K562 (cell line): ENCODE measurements at regions not wholly inside any gene's neighbourhood (a gene's known extent, or its start where the extent isn't known, plus 50 kb on each side); places are given as distances from the start of the nearest gene placed in this dataset.

Source experiments
- ATAC-seq: fragments of 200-7000 bp; cut with Tn5 transposase; 3 replicates; pipeline ENCODE4 v1.9.1; 2020; ENCODE audit warnings: moderate library complexity
- BruUV-seq: library from RNA; stranded (reverse); fragments of 400-500 nt; replicated peaks from 2 replicates; lab custom pipeline; 2021; lab: Mats Ljungman, UMichigan
- CTCF ChIA-PET: fragments of 300-600 bp; formaldehyde crosslinking; extraction: SDS; loops from one replicate; lab custom pipeline; 2021; ENCODE audit warnings: low intra/inter-chr PET ratio; lab: Yijun Ruan, JAX
- POLR2A ChIA-PET: fragments of 300-600, 350-650 bp; sonication (Branson Sonifier 250); formaldehyde crosslinking; extraction: SDS; loops from one replicate; lab custom pipeline; 2021; ENCODE audit warnings: antibody characterized with exemption, inconsistent platforms; lab: Yijun Ruan, JAX
- DNase-seq, 4 experiments: peaks; one replicate each; pipeline versions ENCODE4 v3.0.0 to v3.0.0-alpha.2; 2011 to 2018; ENCODE audit warnings: low spot score in 3 of 4, mixed read lengths in 3 of 4; ENCODE audit errors: extremely low read depth in 1 of 4
- FAIRE-seq: peaks from 2 replicates; lab custom pipeline; 2011; peaks lifted over from hg19 to GRCh38; lab: Jason Lieb, UNC
- H2AFZ ChIP-seq: 2 replicates; pipeline ENCODE4 v1.6.0; 2011; ENCODE audit warnings: low read depth, low read length, control low read depth, inconsistent platforms
- H3K27ac ChIP-seq: fragments of 200-600 bp; 3 replicates; pipeline ENCODE4 v1.8.0; 2011; ENCODE audit warnings: low read depth, mild to moderate bottlenecking, control low read depth, inconsistent platforms, low read length, moderate library complexity, mixed read lengths; ENCODE audit errors: extremely low read depth
- H3K27me3 ChIP-seq, 2 experiments: fragments of 300-600 bp in 1 of 2; 2 replicates in 1 of 2; 3 replicates in 1 of 2; pipeline versions ENCODE4 v1.6.0 to v1.8.0; 2011; ENCODE audit warnings: inconsistent platforms in 2 of 2, low read length in 2 of 2, mild to moderate bottlenecking in 1 of 2, mixed read lengths in 1 of 2, moderate library complexity in 1 of 2; ENCODE audit not compliant: control insufficient read depth in 2 of 2, insufficient read depth in 2 of 2
- H3K36me3 ChIP-seq: fragments of 300-600 bp; 3 replicates; pipeline ENCODE4 v1.8.0; 2011; ENCODE audit warnings: mild to moderate bottlenecking, low read length, inconsistent platforms; ENCODE audit not compliant: control insufficient read depth, insufficient read depth
- H3K4me1 ChIP-seq, 2 experiments: fragments of 200-600 bp in 1 of 2; replicated peaks in 1 of 2; 2 replicates in 1 of 2; 3 replicates in 1 of 2; pipeline versions ENCODE4 v1.5.1 to v1.8.0; 2011; ENCODE audit warnings: inconsistent platforms in 2 of 2, low read length in 2 of 2, mild to moderate bottlenecking in 1 of 2, mixed read lengths in 1 of 2, moderate library complexity in 1 of 2; ENCODE audit not compliant: control insufficient read depth in 2 of 2, insufficient read depth in 2 of 2
- H3K4me2 ChIP-seq: 2 replicates; pipeline ENCODE4 v1.6.1; 2011; ENCODE audit warnings: low read length, control low read depth, inconsistent platforms, mixed read lengths; ENCODE audit not compliant: insufficient read depth
- H3K4me3 ChIP-seq: fragments of 200-600 bp; sonication (generic), shearing (Covaris generic); 2 replicates; pipeline ENCODE4 v1.5.1; 2016; ENCODE audit warnings: control low read depth, inconsistent platforms
- H3K79me2 ChIP-seq: fragments of 200-600 bp; 3 replicates; pipeline ENCODE4 v1.8.0; 2011; ENCODE audit warnings: low read length, inconsistent platforms; ENCODE audit not compliant: control insufficient read depth, insufficient read depth
- H3K9ac ChIP-seq, 2 experiments: 2 replicates each; pipeline versions ENCODE4 v1.6.0 to v1.6.1; 2011; ENCODE audit warnings: low read depth in 2 of 2, low read length in 2 of 2, control low read depth in 1 of 2, inconsistent platforms in 1 of 2, mild to moderate bottlenecking in 1 of 2, mixed read lengths in 1 of 2; ENCODE audit not compliant: insufficient read depth in 1 of 2
- H3K9me1 ChIP-seq: one replicate; pipeline ENCODE4 v1.6.0; 2011; ENCODE audit warnings: inconsistent platforms, mild to moderate bottlenecking, low read length, moderate library complexity; ENCODE audit not compliant: control insufficient read depth, insufficient read depth
- H3K9me3 ChIP-seq: replicated peaks from 2 replicates; pipeline ENCODE4 v1.5.1; 2011; ENCODE audit warnings: low read depth, low read length, inconsistent platforms; ENCODE audit not compliant: control insufficient read depth, insufficient read depth
- H4K20me1 ChIP-seq: replicated peaks from 2 replicates; pipeline ENCODE4 v1.6.1; 2011; ENCODE audit warnings: low read length, inconsistent platforms, mixed read lengths; ENCODE audit not compliant: control insufficient read depth, insufficient read depth
- ATF3 ChIP-seq, 2 experiments: fragments of 450-650 bp in 1 of 2; sonication (generic) in 1 of 2; formaldehyde crosslinking in 1 of 2; IDR thresholded peaks in 1 of 2; conservative IDR thresholded peaks in 1 of 2; 2 replicates each; pipeline versions ENCODE4 v1.6.1 to v1.8.1; 2016 to 2023; ENCODE audit warnings: mild to moderate bottlenecking in 2 of 2, moderate library complexity in 2 of 2, inconsistent platforms in 1 of 2, missing genetic modification reagents in 1 of 2
- COPS2 ChIP-seq: fragments of 450-650 bp; conservative IDR thresholded peaks from 2 replicates; pipeline ENCODE4 v1.6.1; 2016; ENCODE audit warnings: mild to moderate bottlenecking, moderate library complexity
- HCFC1 ChIP-seq: IDR thresholded peaks from 2 replicates; pipeline ENCODE4 v1.6.1; 2012; ENCODE audit warnings: low read depth, low read length, improper control_type of control experiment
- JUNB ChIP-seq: fragments of 450-650 bp; formaldehyde crosslinking; conservative IDR thresholded peaks from 2 replicates; pipeline ENCODE4 v1.4.0; 2020; ENCODE audit warnings: mild to moderate bottlenecking
- MAZ ChIP-seq, 2 experiments: fragments of 450-650 bp in 1 of 2; sonication (generic) in 1 of 2; formaldehyde crosslinking; IDR thresholded peaks in 1 of 2; conservative IDR thresholded peaks in 1 of 2; 2 replicates each; pipeline versions ENCODE4 v1.4.0 to v1.5.0; 2020; ENCODE audit warnings: mild to moderate bottlenecking in 1 of 2, missing genetic modification reagents in 1 of 2
- NR0B1 ChIP-seq: fragments of 450-650 bp; IDR thresholded peaks from one replicate; pipeline ENCODE4 v1.6.1; 2018; ENCODE audit warnings: mild to moderate bottlenecking, moderate library complexity; ENCODE audit not compliant: partially characterized antibody
- RFX5 ChIP-seq: IDR thresholded peaks from 2 replicates; pipeline ENCODE4 v1.6.1; 2011; ENCODE audit warnings: low read depth, mild to moderate bottlenecking, improper control_type of control experiment, low read length
- TAF7 ChIP-seq: fragments of 450-650 bp; IDR thresholded peaks from 2 replicates; pipeline ENCODE4 v1.6.1; 2016; ENCODE audit warnings: missing genetic modification characterization, missing compliant biosample characterization
- ZKSCAN8 ChIP-seq: fragments of 200-800 bp; sonication (Bioruptor generic); IDR thresholded peaks from 2 replicates; pipeline ENCODE4 v1.6.1; 2016; ENCODE audit warnings: missing genetic modification characterization, missing compliant biosample characterization
- ZNF347 ChIP-seq: fragments of 450-650 bp; formaldehyde crosslinking; IDR thresholded peaks from 2 replicates; pipeline ENCODE4 v1.4.0; 2020; ENCODE audit warnings: low read depth, mild to moderate bottlenecking, moderate library complexity
- ZNF717 ChIP-seq: fragments of 250-450 bp; sonication (Bioruptor Pico); IDR thresholded peaks from 2 replicates; pipeline ENCODE4 v1.5.0; 2021
- WGBS: fragments of 100-300 bp; shearing (Covaris generic); methylation state at CpG from one replicate; pipeline ENCODE4 v1.1.6; 2016; ENCODE audit warnings: low coverage, mixed read lengths; ENCODE audit not compliant: insufficient coverage; ENCODE audit errors: missing lambda C conversion rate; 5-methylcytosine and 5-hydroxymethylcytosine counted together
- in situ Hi-C: fragments of 300-500 bp; cut with MboI; formaldehyde crosslinking; loops from 4 replicates; pipeline ENCODE4 v1.15.0; 2018; ENCODE audit warnings: inconsistent platforms, mixed read lengths
- intact Hi-C: fragments of 100-400 bp; cut with micrococcal nuclease; formaldehyde crosslinking; loops from 2 replicates; pipeline ENCODE4 v1.14.2; 2022
- TF ChIP-seq, protein P1 (sequence below): sonication (generic); formaldehyde crosslinking; IDR thresholded peaks from 2 replicates; pipeline ENCODE4 v1.8.1; 2022; ENCODE audit warnings: missing genetic modification reagents
- TF ChIP-seq, protein P2 (sequence below): sonication (generic); formaldehyde crosslinking; IDR thresholded peaks from 2 replicates; pipeline ENCODE4 v1.8.1; 2023; ENCODE audit warnings: mild to moderate bottlenecking, missing genetic modification reagents
- TF ChIP-seq, protein P3 (sequence below): fragments of 450-650 bp; IDR thresholded peaks from 2 replicates; pipeline ENCODE4 v1.6.1; 2018; ENCODE audit warnings: mild to moderate bottlenecking, low read depth; ENCODE audit not compliant: partially characterized antibody

DNA sequence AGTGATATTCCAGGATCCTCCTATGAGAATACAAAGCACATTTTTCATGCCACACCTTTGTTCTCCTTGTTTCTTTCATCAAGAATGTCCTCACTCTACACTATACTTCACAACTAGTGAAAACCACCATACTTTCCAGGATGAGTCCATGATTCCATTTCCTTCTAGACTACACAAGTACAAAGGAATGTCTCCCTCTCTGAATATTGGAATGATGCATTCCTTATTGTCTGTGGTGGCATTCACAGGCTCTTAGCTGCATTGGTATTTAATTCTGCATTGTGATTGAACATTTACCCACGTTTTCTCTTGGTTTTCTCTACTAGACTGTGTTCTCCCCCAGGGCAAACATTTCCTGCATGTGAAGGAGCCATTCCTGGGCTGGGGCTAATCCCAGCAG is 217.5 kb downstream of the RAP2B start:
- FAIRE-seq, result no peak
- Histone ChIP-seq H3K9ac (no peak overlapping the region), H3K9me1 (no peaks in the 10 kb centered on the region), H3K4me3 (no peak overlapping the region), H3K27ac (no peak overlapping the region), H3K9me3 (no peaks in the 10 kb centered on the region), H3K4me1 (no peaks in the 10 kb centered on the region), H3K79me2 (no peaks in the 10 kb centered on the region), H3K27me3 (no peaks in the 10 kb centered on the region), H4K20me1 (no peaks in the 10 kb centered on the region), H3K4me2 (no peak overlapping the region), H2AFZ (no peak overlapping the region), H3K36me3 (no peaks in the 10 kb centered on the region)
- ChIA-PET CTCF (no interaction called here), POLR2A (no interaction called here)
- ATAC-seq, result no peak
- WGBS, result 0% methylated on average over 1 of the region's 1 CpG
- BruUV-seq, result no TSS peak
- in situ Hi-C loops (no loop called here), intact Hi-C loops (no loop called here)
- DNase-seq, result no peak
- TF ChIP-seq NR0B1 (no peak), JUNB (CRISPR knock-in tag) (no peak), ATF3 (IDR thresholded peaks at IDR 0.05) (no peak), ATF3 (CRISPR knock-in tag; conservative IDR thresholded peaks at IDR 0.05) (no peak), ZKSCAN8 (no peak), RFX5 (no peak), MAZ (CRISPR knock-in tag; conservative IDR thresholded peaks at IDR 0.05 in 1 of 2, IDR thresholded peaks at IDR 0.05 in 1 of 2) (no peak), TAF7 (tag) (no peak), ZNF717 (CRISPR knock-in tag) (no peak), ZNF347 (CRISPR knock-in tag) (no peak), HCFC1 (no peak), COPS2 (no peak)
- TF ChIP-seq, protein P1, sequence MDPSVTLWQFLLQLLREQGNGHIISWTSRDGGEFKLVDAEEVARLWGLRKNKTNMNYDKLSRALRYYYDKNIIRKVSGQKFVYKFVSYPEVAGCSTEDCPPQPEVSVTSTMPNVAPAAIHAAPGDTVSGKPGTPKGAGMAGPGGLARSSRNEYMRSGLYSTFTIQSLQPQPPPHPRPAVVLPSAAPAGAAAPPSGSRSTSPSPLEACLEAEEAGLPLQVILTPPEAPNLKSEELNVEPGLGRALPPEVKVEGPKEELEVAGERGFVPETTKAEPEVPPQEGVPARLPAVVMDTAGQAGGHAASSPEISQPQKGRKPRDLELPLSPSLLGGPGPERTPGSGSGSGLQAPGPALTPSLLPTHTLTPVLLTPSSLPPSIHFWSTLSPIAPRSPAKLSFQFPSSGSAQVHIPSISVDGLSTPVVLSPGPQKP, result no peak
- TF ChIP-seq, protein P2, sequence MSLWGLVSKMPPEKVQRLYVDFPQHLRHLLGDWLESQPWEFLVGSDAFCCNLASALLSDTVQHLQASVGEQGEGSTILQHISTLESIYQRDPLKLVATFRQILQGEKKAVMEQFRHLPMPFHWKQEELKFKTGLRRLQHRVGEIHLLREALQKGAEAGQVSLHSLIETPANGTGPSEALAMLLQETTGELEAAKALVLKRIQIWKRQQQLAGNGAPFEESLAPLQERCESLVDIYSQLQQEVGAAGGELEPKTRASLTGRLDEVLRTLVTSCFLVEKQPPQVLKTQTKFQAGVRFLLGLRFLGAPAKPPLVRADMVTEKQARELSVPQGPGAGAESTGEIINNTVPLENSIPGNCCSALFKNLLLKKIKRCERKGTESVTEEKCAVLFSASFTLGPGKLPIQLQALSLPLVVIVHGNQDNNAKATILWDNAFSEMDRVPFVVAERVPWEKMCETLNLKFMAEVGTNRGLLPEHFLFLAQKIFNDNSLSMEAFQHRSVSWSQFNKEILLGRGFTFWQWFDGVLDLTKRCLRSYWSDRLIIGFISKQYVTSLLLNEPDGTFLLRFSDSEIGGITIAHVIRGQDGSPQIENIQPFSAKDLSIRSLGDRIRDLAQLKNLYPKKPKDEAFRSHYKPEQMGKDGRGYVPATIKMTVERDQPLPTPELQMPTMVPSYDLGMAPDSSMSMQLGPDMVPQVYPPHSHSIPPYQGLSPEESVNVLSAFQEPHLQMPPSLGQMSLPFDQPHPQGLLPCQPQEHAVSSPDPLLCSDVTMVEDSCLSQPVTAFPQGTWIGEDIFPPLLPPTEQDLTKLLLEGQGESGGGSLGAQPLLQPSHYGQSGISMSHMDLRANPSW (CRISPR knock-in tag), result no peak
- TF ChIP-seq, protein P3, sequence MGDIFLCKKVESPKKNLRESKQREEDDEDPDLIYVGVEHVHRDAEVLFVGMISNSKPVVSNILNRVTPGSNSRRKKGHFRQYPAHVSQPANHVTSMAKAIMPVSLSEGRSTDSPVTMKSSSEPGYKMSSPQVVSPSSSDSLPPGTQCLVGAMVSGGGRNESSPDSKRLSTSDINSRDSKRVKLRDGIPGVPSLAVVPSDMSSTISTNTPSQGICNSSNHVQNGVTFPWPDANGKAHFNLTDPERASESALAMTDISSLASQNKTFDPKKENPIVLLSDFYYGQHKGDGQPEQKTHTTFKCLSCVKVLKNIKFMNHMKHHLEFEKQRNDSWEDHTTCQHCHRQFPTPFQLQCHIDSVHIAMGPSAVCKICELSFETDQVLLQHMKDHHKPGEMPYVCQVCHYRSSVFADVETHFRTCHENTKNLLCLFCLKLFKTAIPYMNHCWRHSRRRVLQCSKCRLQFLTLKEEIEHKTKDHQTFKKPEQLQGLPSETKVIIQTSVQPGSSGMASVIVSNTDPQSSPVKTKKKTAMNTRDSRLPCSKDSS, result no peak
